H1 (cell line): ENCODE measurements at regions not wholly inside any gene's neighbourhood (a gene's known extent, or its start where the extent isn't known, plus 50 kb on each side); places are given as distances from the start of the nearest gene placed in this dataset.

Experiments
- ASH2L ChIP-seq: fragments of 200-600, 300-600 bp; sonication (generic); IDR thresholded peaks from one replicate; pipeline ENCODE4 v1.7.1; 2017; ENCODE audit warnings: low read length
- BACH1 ChIP-seq: IDR thresholded peaks from 2 replicates; pipeline ENCODE4 v1.6.1; 2012; ENCODE audit warnings: low read length, improper control_type of control experiment
- CREB1 ChIP-seq: IDR thresholded peaks from 2 replicates; pipeline ENCODE4 v1.6.1; 2012; ENCODE audit warnings: inconsistent platforms
- CTCF ChIP-seq, 3 experiments: IDR thresholded peaks; 1 replicate in 2 of 3; 2 replicates in 1 of 3; pipeline versions ENCODE4 v1.5.1 to v1.6.1; 2011; ENCODE audit warnings: low read length in 3 of 3, mild to moderate bottlenecking in 3 of 3, inconsistent platforms in 2 of 3, low read depth in 1 of 3, moderate library complexity in 1 of 3; ENCODE audit not compliant: insufficient read depth in 1 of 3; ENCODE audit errors: control extremely low read depth in 1 of 3
- KDM5A ChIP-seq: fragments of 200-600 bp; IDR thresholded peaks from 2 replicates; pipeline ENCODE4 v1.7.1; 2012; ENCODE audit warnings: mild to moderate bottlenecking, low read length, inconsistent platforms, mixed read lengths
- POLR2AphosphoS5 ChIP-seq: IDR thresholded peaks from 2 replicates; pipeline ENCODE4 v1.6.1; 2011; ENCODE audit warnings: low read depth, low read length
- RNF2 ChIP-seq: fragments of 200-900, 300-1000 bp; sonication (generic); IDR thresholded peaks from 2 replicates; pipeline ENCODE4 v1.7.1; 2016; ENCODE audit warnings: borderline replicate concordance, low read depth, mild to moderate bottlenecking, antibody characterized with exemption, low read length; ENCODE audit not compliant: poor library complexity, severe bottlenecking; ENCODE audit errors: missing control alignments
- TBP ChIP-seq: IDR thresholded peaks from 2 replicates; pipeline ENCODE4 v1.6.1; 2011; ENCODE audit warnings: low read depth, low read length, improper control_type of control experiment

GRCh38 chr3:158983216-158984099, 181.6 kb downstream of the MFSD1 start (continued):
- TF ChIP-seq CTCF (IDR thresholded peaks at IDR 0.05; ENCODE audit: control extremely low read depth in 1 of 3, insufficient read depth in 1 of 3, low read depth in 1 of 3, low read length in 3 of 3), result no peak
- no peak for TF ChIP-seq RNF2
- no peak for TF ChIP-seq BACH1
- TF ChIP-seq TBP, result no peak
- no peak for TF ChIP-seq KDM5A
- no peak for TF ChIP-seq ASH2L
- no peak for TF ChIP-seq POLR2AphosphoS5
- no peak for TF ChIP-seq CREB1
